Glutamatergic neuron (in vitro differentiated cells): ENCODE measurements at regions not wholly inside any gene's neighbourhood (a gene's known extent, or its start where the extent isn't known, plus 50 kb on each side); places are given as distances from the start of the nearest gene placed in this dataset.

Experiments
- DNase-seq: peaks from one replicate; pipeline ENCODE4 v3.0.0; 2022
- H3K27ac Mint-ChIP-seq: one replicate; pipeline ENCODE4 v1.8.0; 2020; ENCODE audit warnings: mild to moderate bottlenecking, mixed read lengths, inconsistent platforms; ENCODE audit not compliant: unreplicated experiment
- H3K27me3 Mint-ChIP-seq: one replicate; pipeline ENCODE4 v1.8.0; 2020; ENCODE audit warnings: mild to moderate bottlenecking, moderate library complexity, mixed read lengths, inconsistent platforms; ENCODE audit not compliant: unreplicated experiment
- H3K36me3 Mint-ChIP-seq: one replicate; pipeline ENCODE4 v1.8.0; 2020; ENCODE audit warnings: mild to moderate bottlenecking, mixed read lengths, inconsistent platforms; ENCODE audit not compliant: unreplicated experiment
- H3K4me1 Mint-ChIP-seq: one replicate; pipeline ENCODE4 v1.8.0; 2020; ENCODE audit warnings: mild to moderate bottlenecking, low read depth, mixed read lengths, inconsistent platforms; ENCODE audit not compliant: unreplicated experiment
- H3K4me3 Mint-ChIP-seq: one replicate; pipeline ENCODE4 v1.8.0; 2020; ENCODE audit warnings: mild to moderate bottlenecking, mixed read lengths, inconsistent platforms; ENCODE audit not compliant: unreplicated experiment
- H3K9me3 Mint-ChIP-seq: one replicate; pipeline ENCODE4 v1.8.0; 2020; ENCODE audit warnings: mild to moderate bottlenecking, moderate library complexity, mixed read lengths, inconsistent platforms; ENCODE audit not compliant: unreplicated experiment
- CTCF ChIP-seq: fragments of 200-600 bp; sonication (generic); IDR thresholded peaks from one replicate; pipeline ENCODE4 v1.5.0; 2021; ENCODE audit not compliant: partially characterized antibody, unreplicated experiment

GRCh38 chr11:19389787-19390303, 149.1 kb upstream of the E2F8 start:
- H3K27ac Mint-ChIP-seq, result no peak overlapping the region
- H3K4me3 Mint-ChIP-seq, result peak overlapping the region; percentile 26
- DNase-seq, result no peak
- no peaks in the 10 kb centered on the region for H3K36me3 Mint-ChIP-seq
- TF ChIP-seq CTCF, result no peak
- H3K9me3 Mint-ChIP-seq, result peaks cover 4% of the 10 kb centered on the region
- peaks cover 20% of the 10 kb centered on the region for H3K4me1 Mint-ChIP-seq
- H3K27me3 Mint-ChIP-seq, result peaks cover 7% of the 10 kb centered on the region

GRCh38 chr11:19382131-19382611, 141.4 kb upstream of the E2F8 start:
- Mint-ChIP-seq H3K4me1 (peaks cover 36% of the 10 kb centered on the region), H3K4me3 (no peak overlapping the region), H3K27ac (no peak overlapping the region), H3K27me3 (no peaks in the 10 kb centered on the region), H3K9me3 (peaks cover 8% of the 10 kb centered on the region), H3K36me3 (no peaks in the 10 kb centered on the region)
- TF ChIP-seq CTCF, result no peak
- no peak for DNase-seq

GRCh38 chr11:19380375-19380774, 139.6 kb upstream of the E2F8 start:
- H3K36me3 Mint-ChIP-seq, result no peaks in the 10 kb centered on the region
- no peak overlapping the region for H3K27ac Mint-ChIP-seq
- no peak for TF ChIP-seq CTCF
- H3K4me3 Mint-ChIP-seq, result no peak overlapping the region
- H3K4me1 Mint-ChIP-seq, result peaks cover 40% of the 10 kb centered on the region
- DNase-seq, result no peak
- no peaks in the 10 kb centered on the region for H3K27me3 Mint-ChIP-seq
- H3K9me3 Mint-ChIP-seq, result peaks cover 8% of the 10 kb centered on the region

GRCh38 chr11:19379465-19379864, 138.7 kb upstream of the E2F8 start:
- peaks cover 8% of the 10 kb centered on the region for H3K9me3 Mint-ChIP-seq
- no peak for DNase-seq
- no peaks in the 10 kb centered on the region for H3K27me3 Mint-ChIP-seq
- H3K4me3 Mint-ChIP-seq, result no peak overlapping the region
- peaks cover 43% of the 10 kb centered on the region for H3K4me1 Mint-ChIP-seq
- no peak overlapping the region for H3K27ac Mint-ChIP-seq
- TF ChIP-seq CTCF, result no peak
- H3K36me3 Mint-ChIP-seq, result no peaks in the 10 kb centered on the region

- DNase-seq, result no peak
- Mint-ChIP-seq H3K9me3 (peaks cover 8% of the 10 kb centered on the region), H3K4me3 (no peak overlapping the region), H3K27me3 (no peaks in the 10 kb centered on the region), H3K4me1 (peaks cover 43% of the 10 kb centered on the region), H3K27ac (no peak overlapping the region), H3K36me3 (no peaks in the 10 kb centered on the region)
- no peak for TF ChIP-seq CTCF
Observed at GRCh38 chr11:19378814-19379213, 138.1 kb upstream of the E2F8 start.
